PC-9 (cell line): ENCODE measurements at regions not wholly inside any gene's neighbourhood (a gene's known extent, or its start where the extent isn't known, plus 50 kb on each side); places are given as distances from the start of the nearest gene placed in this dataset.

Experiments
- BruUV-seq: library from RNA; stranded (reverse); fragments of 400-500 nt; replicated peaks from 2 replicates; lab custom pipeline; 2021; lab: Mats Ljungman, UMichigan
- CTCF ChIA-PET: fragments of 300-600 bp; sonication (Branson Sonifier 250); formaldehyde crosslinking; loops from one replicate; lab custom pipeline; 2022; ENCODE audit warnings: antibody characterized with exemption; lab: Charles Lee
- POLR2A ChIA-PET: fragments of 300-600 bp; sonication (Branson Sonifier 250); formaldehyde crosslinking; loops from one replicate; lab custom pipeline; 2022; ENCODE audit warnings: antibody characterized with exemption; ENCODE audit not compliant: unreplicated experiment; lab: Charles Lee
- DNase-seq, 2 experiments: peaks; one replicate each; pipeline versions ENCODE4 v3.0.0 to v3.0.0-alpha.2; 2015 to 2022; ENCODE audit warnings: mixed read lengths in 1 of 2
- H2AFZ ChIP-seq: fragments of 200-600 bp; sonication (generic); 2 replicates; pipeline ENCODE4 v1.8.1; 2017; ENCODE audit warnings: antibody characterized with exemption
- H3F3A ChIP-seq: fragments of 200-600 bp; sonication (generic); 2 replicates; pipeline ENCODE4 v1.8.1; 2017; ENCODE audit warnings: antibody characterized with exemption, mild to moderate bottlenecking, low read depth; ENCODE audit not compliant: insufficient read depth
- H3K27ac ChIP-seq: fragments of 200-600 bp; sonication (generic); 2 replicates; pipeline ENCODE4 v1.6.1; 2016; ENCODE audit warnings: mixed run types
- H3K27me3 ChIP-seq: fragments of 200-600 bp; sonication (generic); 2 replicates; pipeline ENCODE4 v1.6.1; 2016; ENCODE audit warnings: low read depth, mixed run types; ENCODE audit not compliant: insufficient read depth
- H3K36me3 ChIP-seq: fragments of 200-600 bp; sonication (generic); 2 replicates; pipeline ENCODE4 v1.6.1; 2016; ENCODE audit warnings: low read depth, mixed run types
- H3K4me1 ChIP-seq: fragments of 200-600 bp; sonication (generic); replicated peaks from 2 replicates; pipeline ENCODE4 v1.6.1; 2016; ENCODE audit warnings: mixed run types; ENCODE audit not compliant: insufficient read depth
- H3K4me2 ChIP-seq: fragments of 200-600 bp; sonication (generic); 2 replicates; pipeline ENCODE4 v1.6.1; 2017; ENCODE audit warnings: mixed run types
- H3K4me3 ChIP-seq: fragments of 200-600 bp; sonication (generic); 2 replicates; pipeline ENCODE4 v1.6.1; 2016; ENCODE audit warnings: mixed run types
- H3K79me2 ChIP-seq: fragments of 200-600 bp; sonication (generic); 2 replicates; pipeline ENCODE4 v1.6.1; 2017; ENCODE audit warnings: low read depth, mixed run types
- H3K9me2 ChIP-seq: fragments of 200-600 bp; sonication (generic); 2 replicates; pipeline ENCODE4 v1.8.1; 2017; ENCODE audit warnings: mild to moderate bottlenecking; ENCODE audit not compliant: insufficient read depth
- H3K9me3 ChIP-seq: fragments of 200-600 bp; sonication (generic); 2 replicates; pipeline ENCODE4 v1.8.1; 2016; ENCODE audit warnings: low read depth; ENCODE audit not compliant: insufficient read depth
- H4K20me1 ChIP-seq: fragments of 200-600 bp; sonication (generic); 2 replicates; pipeline ENCODE4 v1.8.1; 2017; ENCODE audit not compliant: insufficient read depth
- EZH2 ChIP-seq: fragments of 200-600 bp; sonication (generic); IDR thresholded peaks from 2 replicates; pipeline ENCODE4 v1.8.0; 2017; ENCODE audit warnings: antibody characterized with exemption, low read depth
- intact Hi-C: fragments of 100-400 bp; cut with micrococcal nuclease; formaldehyde crosslinking; loops from one replicate; pipeline ENCODE4 v1.10.0; 2022; ENCODE audit not compliant: unreplicated experiment
- TF ChIP-seq, protein P1 (sequence below): fragments of 200-600 bp; sonication (generic); conservative IDR thresholded peaks from 2 replicates; pipeline ENCODE4 v1.6.1; 2017; ENCODE audit warnings: mixed run types, antibody characterized with exemption, mild to moderate bottlenecking, moderate library complexity

- H3K4me2 ChIP-seq: no peak overlapping the region
- no peaks in the 10 kb centered on the region for H3F3A ChIP-seq
- TF ChIP-seq EZH2: no peak
- TF ChIP-seq, protein P1, sequence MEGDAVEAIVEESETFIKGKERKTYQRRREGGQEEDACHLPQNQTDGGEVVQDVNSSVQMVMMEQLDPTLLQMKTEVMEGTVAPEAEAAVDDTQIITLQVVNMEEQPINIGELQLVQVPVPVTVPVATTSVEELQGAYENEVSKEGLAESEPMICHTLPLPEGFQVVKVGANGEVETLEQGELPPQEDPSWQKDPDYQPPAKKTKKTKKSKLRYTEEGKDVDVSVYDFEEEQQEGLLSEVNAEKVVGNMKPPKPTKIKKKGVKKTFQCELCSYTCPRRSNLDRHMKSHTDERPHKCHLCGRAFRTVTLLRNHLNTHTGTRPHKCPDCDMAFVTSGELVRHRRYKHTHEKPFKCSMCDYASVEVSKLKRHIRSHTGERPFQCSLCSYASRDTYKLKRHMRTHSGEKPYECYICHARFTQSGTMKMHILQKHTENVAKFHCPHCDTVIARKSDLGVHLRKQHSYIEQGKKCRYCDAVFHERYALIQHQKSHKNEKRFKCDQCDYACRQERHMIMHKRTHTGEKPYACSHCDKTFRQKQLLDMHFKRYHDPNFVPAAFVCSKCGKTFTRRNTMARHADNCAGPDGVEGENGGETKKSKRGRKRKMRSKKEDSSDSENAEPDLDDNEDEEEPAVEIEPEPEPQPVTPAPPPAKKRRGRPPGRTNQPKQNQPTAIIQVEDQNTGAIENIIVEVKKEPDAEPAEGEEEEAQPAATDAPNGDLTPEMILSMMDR: no peak
- no peaks in the 10 kb centered on the region for H3K27me3 ChIP-seq
- no TSS peak for BruUV-seq
- no peaks in the 10 kb centered on the region; the same call in 1 of the 2 replicates for H3K9me2 ChIP-seq
- no peak overlapping the region for H2AFZ ChIP-seq
- CTCF ChIA-PET: no interaction called here
- H3K79me2 ChIP-seq: no peaks in the 10 kb centered on the region
- H3K27ac ChIP-seq: no peak overlapping the region
- H3K36me3 ChIP-seq: no peaks in the 10 kb centered on the region
- no peaks in the 10 kb centered on the region for H3K9me3 ChIP-seq
- intact Hi-C loops: no loop called here
- DNase-seq: no peak
- no peaks in the 10 kb centered on the region for H3K4me1 ChIP-seq
- no peak overlapping the region for H3K4me3 ChIP-seq
- no peaks in the 10 kb centered on the region for H4K20me1 ChIP-seq
- POLR2A ChIA-PET: no interaction called here
Observed at GRCh38 chr6:82744286-82745015, 321.2 kb downstream of the UBE3D start.

DNA sequence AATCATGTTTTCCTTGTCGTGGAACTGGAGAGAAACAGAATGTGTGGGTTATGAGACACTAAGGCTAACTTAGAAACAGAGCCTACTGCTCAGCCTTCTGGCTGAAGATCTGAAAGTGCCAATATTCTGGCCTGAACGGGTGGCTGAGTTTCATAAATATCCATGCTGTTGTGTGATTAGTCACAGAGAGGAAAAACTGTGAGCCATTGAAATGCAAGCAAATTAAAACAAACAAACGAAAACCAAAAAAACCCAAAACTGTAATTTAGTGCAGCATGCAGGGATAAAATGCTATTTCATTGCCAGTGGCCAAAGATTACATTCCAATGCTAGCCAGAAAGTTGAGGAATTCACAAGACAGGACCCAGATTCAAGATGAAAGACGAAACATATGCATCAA is 315.1 kb downstream of the UBE3D start:
- Histone ChIP-seq H2AFZ (no peak overlapping the region), H3K79me2 (no peaks in the 10 kb centered on the region), H3K36me3 (no peaks in the 10 kb centered on the region), H3K9me3 (no peaks in the 10 kb centered on the region), H4K20me1 (no peaks in the 10 kb centered on the region), H3K4me3 (no peak overlapping the region), H3K9me2 (no peaks in the 10 kb centered on the region), H3K4me2 (no peak overlapping the region), H3F3A (no peaks in the 10 kb centered on the region), H3K4me1 (no peaks in the 10 kb centered on the region), H3K27me3 (no peaks in the 10 kb centered on the region), H3K27ac (no peak overlapping the region)
- intact Hi-C loops: no loop called here
- DNase-seq: no peak
- no peak for TF ChIP-seq EZH2
- TF ChIP-seq, protein P1: no peak
- POLR2A ChIA-PET: no interaction called here
- CTCF ChIA-PET: interaction anchor here (0.6 kb wide), 1 partner anchor 30 kb away, joined by 3 read pairs; no protein-coding TSS in a partner anchor
- no TSS peak for BruUV-seq

DNA sequence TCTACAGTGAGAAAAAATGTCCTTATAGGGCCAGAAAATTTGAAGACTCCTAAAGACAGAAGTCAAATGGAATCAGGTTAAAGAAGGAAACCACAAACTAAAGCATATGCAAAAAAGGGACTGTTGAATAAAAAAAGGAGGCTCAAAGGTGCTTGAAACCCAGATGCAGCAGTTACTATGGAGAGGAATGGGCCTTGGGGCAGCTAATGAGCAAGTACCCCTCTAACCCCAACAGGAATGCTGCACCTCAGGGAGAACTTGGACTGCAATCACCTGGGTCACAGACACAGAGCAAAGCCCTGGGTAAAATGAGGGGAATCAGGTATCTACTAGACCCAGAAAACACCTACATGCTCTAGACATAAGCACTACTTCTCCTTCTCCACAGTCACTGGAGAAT is 313.9 kb downstream of the UBE3D start:
- no peak overlapping the region for H2AFZ ChIP-seq
- POLR2A ChIA-PET: no interaction called here
- intact Hi-C loops: no loop called here
- no peak overlapping the region for H3K4me3 ChIP-seq
- no peak overlapping the region for H3K27ac ChIP-seq
- TF ChIP-seq, protein P1: no peak
- TF ChIP-seq EZH2: no peak
- BruUV-seq: no TSS peak
- CTCF ChIA-PET: no interaction called here
- H4K20me1 ChIP-seq: no peaks in the 10 kb centered on the region
- no peak for DNase-seq
- no peaks in the 10 kb centered on the region for H3K9me3 ChIP-seq
- H3K36me3 ChIP-seq: no peaks in the 10 kb centered on the region
- no peaks in the 10 kb centered on the region for H3K9me2 ChIP-seq
- no peaks in the 10 kb centered on the region for H3K79me2 ChIP-seq
- H3F3A ChIP-seq: no peaks in the 10 kb centered on the region
- H3K27me3 ChIP-seq: no peaks in the 10 kb centered on the region
- no peaks in the 10 kb centered on the region for H3K4me1 ChIP-seq
- no peak overlapping the region for H3K4me2 ChIP-seq
